GM12878 (cell line): ENCODE measurements at regions not wholly inside any gene's neighbourhood (a gene's known extent, or its start where the extent isn't known, plus 50 kb on each side); places are given as distances from the start of the nearest gene placed in this dataset.

Experiments used
- ATF2 ChIP-seq: IDR thresholded peaks from 2 replicates; pipeline ENCODE4 v1.6.1; 2012; ENCODE audit warnings: low read length, inconsistent platforms
- BCL3 ChIP-seq: IDR thresholded peaks from 2 replicates; pipeline ENCODE4 v1.6.1; 2011; ENCODE audit warnings: borderline replicate concordance, low read depth, mild to moderate bottlenecking, moderate library complexity, low read length; ENCODE audit not compliant: insufficient read depth, poor library complexity, severe bottlenecking
- CBX5 ChIP-seq: sonication (generic); IDR thresholded peaks from 2 replicates; pipeline ENCODE4 v1.6.1; 2016; ENCODE audit warnings: low read depth, moderate library complexity, mild to moderate bottlenecking, inconsistent platforms
- EP300 ChIP-seq, 2 experiments: fragments of 150-350 bp in 1 of 2; IDR thresholded peaks; 2 replicates each; pipeline ENCODE4 v1.6.1; 2011 to 2012; ENCODE audit warnings: low read depth in 2 of 2, low read length in 2 of 2, borderline replicate concordance in 1 of 2, improper control_type of control experiment in 1 of 2, inconsistent platforms in 1 of 2; ENCODE audit not compliant: control insufficient read depth in 1 of 2
- IKZF1 ChIP-seq: fragments of 450-650 bp; conservative IDR thresholded peaks from 2 replicates; pipeline ENCODE4 v1.6.1; 2017; ENCODE audit warnings: antibody characterized with exemption, mild to moderate bottlenecking
- SP1 ChIP-seq: IDR thresholded peaks from one replicate; pipeline ENCODE4 v1.6.1; 2011; ENCODE audit warnings: low read depth, low read length
- SPI1 ChIP-seq: IDR thresholded peaks from 2 replicates; pipeline ENCODE4 v1.6.1; 2011; ENCODE audit warnings: low read depth, mild to moderate bottlenecking, low read length, moderate library complexity, borderline replicate concordance; ENCODE audit not compliant: insufficient read depth
- TF ChIP-seq, protein P1 (sequence below): IDR thresholded peaks from 2 replicates; pipeline ENCODE4 v1.6.1; 2011; ENCODE audit warnings: mild to moderate bottlenecking, low read depth, low read length, moderate library complexity; ENCODE audit not compliant: insufficient replicate concordance

GRCh38 chr4:171644430-171645057, 168.7 kb upstream of the GALNTL6 start (continued):
- TF ChIP-seq BCL3: no peak
- peak; percentile 14; the same call in 1 of the 2 replicates for TF ChIP-seq CBX5
- 0 out of 2 replicates have a peak, but pooled peaks have one; percentile 16 for TF ChIP-seq SPI1
- TF ChIP-seq ATF2: no peak
- peak; percentile 66; the same call in 1 of the 2 replicates for TF ChIP-seq IKZF1
- 0 out of 4 replicates have a peak, but pooled peaks of 1 of the 2 experiments have one; percentile 13 for TF ChIP-seq EP300 (IDR thresholded peaks at IDR 0.05; ENCODE audit: borderline replicate concordance in 1 of 2, control insufficient read depth in 1 of 2, low read depth in 2 of 2, low read length in 2 of 2)
- TF ChIP-seq, protein P1, sequence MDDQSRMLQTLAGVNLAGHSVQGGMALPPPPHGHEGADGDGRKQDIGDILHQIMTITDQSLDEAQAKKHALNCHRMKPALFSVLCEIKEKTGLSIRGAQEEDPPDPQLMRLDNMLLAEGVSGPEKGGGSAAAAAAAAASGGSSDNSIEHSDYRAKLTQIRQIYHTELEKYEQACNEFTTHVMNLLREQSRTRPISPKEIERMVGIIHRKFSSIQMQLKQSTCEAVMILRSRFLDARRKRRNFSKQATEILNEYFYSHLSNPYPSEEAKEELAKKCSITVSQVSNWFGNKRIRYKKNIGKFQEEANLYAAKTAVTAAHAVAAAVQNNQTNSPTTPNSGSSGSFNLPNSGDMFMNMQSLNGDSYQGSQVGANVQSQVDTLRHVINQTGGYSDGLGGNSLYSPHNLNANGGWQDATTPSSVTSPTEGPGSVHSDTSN: no peak
- no peak for TF ChIP-seq SP1
